ENCODE measurements at regions not wholly inside any gene's neighbourhood (a gene's known extent, or its start where the extent isn't known, plus 50 kb on each side); places are given as distances from the start of the nearest gene placed in this dataset.

DNA sequence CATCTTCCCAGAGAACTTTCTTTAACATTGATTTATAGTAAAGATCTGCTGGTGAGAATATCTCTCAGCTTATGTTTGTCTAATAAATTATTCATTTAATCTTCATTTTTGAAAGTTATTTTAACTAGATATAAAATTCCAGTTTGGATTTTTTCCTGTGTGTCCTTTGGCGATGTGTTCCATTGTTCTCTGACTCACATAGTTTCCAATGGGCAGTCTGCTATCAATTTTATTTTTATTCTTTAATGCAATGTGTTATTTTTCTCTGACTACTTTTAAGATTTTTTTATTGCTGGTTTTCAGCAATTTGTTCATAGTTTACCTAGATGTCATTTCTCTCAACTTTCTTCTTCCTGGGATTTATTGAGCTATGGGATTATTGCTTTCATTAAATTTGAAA lies 325.2 kb upstream of the POGK start:
- TF ChIP-seq SP1 (IDR thresholded peaks at IDR 0.05) (no peak), FOXK2 (IDR thresholded peaks at IDR 0.05) (no peak), FOXM1 (IDR thresholded peaks at IDR 0.05; ENCODE audit: borderline replicate concordance) (no peak), BHLHE40 (IDR thresholded peaks at IDR 0.05; ENCODE audit: borderline replicate concordance) (no peak), ZNF384 (IDR thresholded peaks at IDR 0.05) (no peak), SUZ12 (IDR thresholded peaks at IDR 0.05) (no peak), FOXA1 (IDR thresholded peaks at IDR 0.05) (no peak), ARNT (IDR thresholded peaks at IDR 0.05) (no peak), NFRKB (IDR thresholded peaks at IDR 0.05) (no peak)
